Stomach (tissue), 8 donors: ENCODE measurements at regions not wholly inside any gene's neighbourhood (a gene's known extent, or its start where the extent isn't known, plus 50 kb on each side); places are given as distances from the start of the nearest gene placed in this dataset.

Experiments
- DNase-seq, 2 donors: peaks; one replicate each; pipeline versions ENCODE4 v3.0.0 to v3.0.0-alpha.2; 2013 to 2019
- H3K27ac ChIP-seq, 5 donors: fragments of 200-600 bp in 4 of 5; sonication (generic) in 4 of 5; one replicate each; pipeline ENCODE4 v1.5.1; 2013 to 2019; ENCODE audit warnings: mild to moderate bottlenecking in 1 of 5, moderate library complexity in 1 of 5
- H3K27me3 ChIP-seq, 3 donors: fragments of 200-600 bp; sonication (generic); one replicate each; pipeline ENCODE4 v1.5.1; 2017 to 2019; ENCODE audit warnings: mixed run types in 1 of 3
- H3K36me3 ChIP-seq, 4 donors: fragments of 200-600 bp; sonication (generic); 1 replicate in 3 of 4; 2 replicates in 1 of 4; pipeline ENCODE4 v1.5.1; 2016 to 2019
- H3K4me1 ChIP-seq, 4 donors: fragments of 200-600 bp; sonication (generic); one replicate each; pipeline ENCODE4 v1.5.1; 2016 to 2019
- H3K4me3 ChIP-seq, 4 donors: fragments of 200-600 bp; sonication (generic) in 3 of 4; one replicate each; pipeline ENCODE4 v1.5.1; 2016 to 2019; ENCODE audit warnings: mild to moderate bottlenecking in 1 of 4
- H3K9me3 ChIP-seq, 4 donors: fragments of 200-600 bp; sonication (generic); one replicate each; pipeline ENCODE4 v1.5.1; 2016 to 2019
- CTCF ChIP-seq, 7 experiments: fragments of 450-650 bp in 4 of 7; fragments of 200-600 bp in 3 of 7; sonication (generic) in 3 of 7; IDR thresholded peaks; one replicate each; pipeline ENCODE4 v1.5.1; 2016 to 2019; ENCODE audit warnings: antibody characterized with exemption in 7 of 7, control low read depth in 2 of 7, mild to moderate bottlenecking in 1 of 7
- EP300 ChIP-seq: sonication (generic); formaldehyde crosslinking; IDR thresholded peaks from one replicate; pipeline ENCODE4 v1.6.1; 2017; ENCODE audit warnings: antibody characterized with exemption
- POLR2A ChIP-seq, 4 donors: fragments of 450-650 bp; IDR thresholded peaks; one replicate each; pipeline ENCODE4 v1.6.1; 2016; ENCODE audit warnings: antibody characterized with exemption in 4 of 4, control low read depth in 2 of 4, mild to moderate bottlenecking in 1 of 4, moderate library complexity in 1 of 4
- POLR2AphosphoS5 ChIP-seq, 3 donors: sonication (generic); formaldehyde crosslinking; IDR thresholded peaks; one replicate each; pipeline ENCODE4 v1.6.1; 2016; ENCODE audit warnings: antibody characterized with exemption in 3 of 3
- WGBS, 5 donors: extraction: QIAGEN DNeasy Blood & Tissue Kit in 3 of 5; methylation state at CpG; one replicate each; pipeline versions ENCODE4 v1.1.5 to v1.1.7; 2013 to 2018; 5-methylcytosine and 5-hydroxymethylcytosine counted together
- intact Hi-C: fragments of 100-400 bp; cut with DNase I; formaldehyde crosslinking; loops from one replicate; pipeline ENCODE4 v1.15.1; 2023; ENCODE audit warnings: low total_unique reads
- donor health status: healthy with polysubstance abuse.
- donor health status: Bipolar disorder and iron deficiency.
- donor health status: healthy.

GRCh38 chr13:26476111-26476781 is 81.2 kb upstream of the WASF3 start:
- DNase-seq: no peak
- no peak for TF ChIP-seq POLR2A (IDR thresholded peaks at IDR 0.05)
- no peak for TF ChIP-seq CTCF (IDR thresholded peaks at IDR 0.05)
- TF ChIP-seq EP300: no peak
- no peak for TF ChIP-seq POLR2AphosphoS5 (IDR thresholded peaks at IDR 0.05)
- Histone ChIP-seq H3K9me3 (no peaks in the 10 kb centered on the region), H3K27ac (peak overlapping the region in 3 of 5 donors; percentile 41 to 72 (median 47)), H3K4me1 (peaks cover 0 to 17% (median 3%) of the 10 kb centered on the region in 4 donors), H3K36me3 (no peaks in the 10 kb centered on the region), H3K27me3 (peaks cover 0 to 19% (median 0%) of the 10 kb centered on the region in 3 donors), H3K4me3 (peak overlapping the region in 1 of 4 donors; percentile 24)
- WGBS, 5 donors: 10 to 18% (median 17%) methylated on average over 8 to 20 of the region's 20 CpGs; no CpG with 5 or more reads in 1 of the 5 donors
- intact Hi-C loops: no loop called here

- no peaks in the 10 kb centered on the region for H3K36me3 ChIP-seq
- peaks cover 0 to 17% (median 3%) of the 10 kb centered on the region in 4 donors for H3K4me1 ChIP-seq
- DNase-seq: no peak
- H3K4me3 ChIP-seq: no peak overlapping the region
- WGBS, 5 donors: 34 to 63% (median 53%) methylated on average over 3 of the region's 3 CpGs; no CpG with 5 or more reads in 1 of the 5 donors
- no peak for TF ChIP-seq EP300
- TF ChIP-seq POLR2AphosphoS5 (IDR thresholded peaks at IDR 0.05): no peak
- no peak for TF ChIP-seq POLR2A (IDR thresholded peaks at IDR 0.05)
- TF ChIP-seq CTCF (IDR thresholded peaks at IDR 0.05): no peak
- peak overlapping the region in 2 of 5 donors; percentile 47 to 72 for H3K27ac ChIP-seq
- H3K27me3 ChIP-seq: peaks cover 0 to 19% (median 0%) of the 10 kb centered on the region in 3 donors
- no peaks in the 10 kb centered on the region for H3K9me3 ChIP-seq
- intact Hi-C loops: no loop called here
Observed at GRCh38 chr13:26476782-26477142, 80.7 kb upstream of the WASF3 start.

GRCh38 chr13:26477681-26478080 is 79.8 kb upstream of the WASF3 start:
- TF ChIP-seq CTCF (IDR thresholded peaks at IDR 0.05) (no peak), EP300 (no peak), POLR2AphosphoS5 (IDR thresholded peaks at IDR 0.05) (no peak), POLR2A (IDR thresholded peaks at IDR 0.05) (no peak)
- no peak overlapping the region for H3K27ac ChIP-seq
- no peak for DNase-seq
- H3K36me3 ChIP-seq: no peaks in the 10 kb centered on the region
- H3K27me3 ChIP-seq: peaks cover 0 to 19% (median 0%) of the 10 kb centered on the region in 3 donors
- H3K4me1 ChIP-seq: peaks cover 0 to 21% (median 3%) of the 10 kb centered on the region in 4 donors
- 49 to 75% (median 66%) methylated on average over 6 of the region's 6 CpGs; no CpG with 5 or more reads in 1 of the 5 donors for WGBS, 5 donors
- intact Hi-C loops: no loop called here
- no peaks in the 10 kb centered on the region for H3K9me3 ChIP-seq
- H3K4me3 ChIP-seq: no peak overlapping the region

- peaks cover 0 to 10% (median 0%) of the 10 kb centered on the region in 3 donors for H3K27me3 ChIP-seq
Observed at GRCh38 chr13:26480246-26480855, 77.1 kb upstream of the WASF3 start.

More at GRCh38 chr13:26480246-26480855, 77.1 kb upstream of the WASF3 start:
- H3K4me1 ChIP-seq: peaks cover 0 to 20% (median 0%) of the 10 kb centered on the region in 4 donors
- no peak for TF ChIP-seq CTCF (IDR thresholded peaks at IDR 0.05)
- TF ChIP-seq POLR2A (IDR thresholded peaks at IDR 0.05): no peak
- no peak for TF ChIP-seq POLR2AphosphoS5 (IDR thresholded peaks at IDR 0.05)
- no peak for TF ChIP-seq EP300
- no peak for DNase-seq
- intact Hi-C loops: no loop called here
- H3K36me3 ChIP-seq: no peaks in the 10 kb centered on the region
- H3K4me3 ChIP-seq: no peak overlapping the region
- 44 to 59% (median 50%) methylated on average over 10 of the region's 10 CpGs for WGBS, 5 donors
- H3K27ac ChIP-seq: no peak overlapping the region
- H3K9me3 ChIP-seq: no peaks in the 10 kb centered on the region
